Activated naive CD8-positive, alpha-beta T cell treated with anti-CD3 and anti-CD28 coated beads, Interleukin-2, amount 50 U/mL, for 24 hours (primary cell): ENCODE measurements at regions not wholly inside any gene's neighbourhood (a gene's known extent, or its start where the extent isn't known, plus 50 kb on each side); places are given as distances from the start of the nearest gene placed in this dataset.

Source experiments
- ATAC-seq: fragments of 150-1000 bp; cut with Tn5 transposase; one replicate; pipeline ENCODE4 v1.10.0; 2021
- DNase-seq: peaks from one replicate; pipeline ENCODE4 v3.0.0; 2021
- H3K27ac Mint-ChIP-seq: one replicate; pipeline ENCODE4 v1.8.0; 2021; ENCODE audit warnings: mild to moderate bottlenecking, mixed read lengths
- H3K27me3 Mint-ChIP-seq: one replicate; pipeline ENCODE4 v1.8.0; 2021; ENCODE audit warnings: mixed read lengths
- H3K36me3 Mint-ChIP-seq: one replicate; pipeline ENCODE4 v1.8.0; 2021; ENCODE audit warnings: low read depth, mixed read lengths
- H3K4me1 Mint-ChIP-seq: one replicate; pipeline ENCODE4 v1.8.0; 2021; ENCODE audit warnings: mixed read lengths
- H3K4me3 Mint-ChIP-seq: one replicate; pipeline ENCODE4 v1.8.0; 2021; ENCODE audit warnings: mild to moderate bottlenecking, moderate library complexity, mixed read lengths
- H3K9me3 Mint-ChIP-seq: one replicate; pipeline ENCODE4 v1.8.0; 2021; ENCODE audit warnings: mixed read lengths

DNA sequence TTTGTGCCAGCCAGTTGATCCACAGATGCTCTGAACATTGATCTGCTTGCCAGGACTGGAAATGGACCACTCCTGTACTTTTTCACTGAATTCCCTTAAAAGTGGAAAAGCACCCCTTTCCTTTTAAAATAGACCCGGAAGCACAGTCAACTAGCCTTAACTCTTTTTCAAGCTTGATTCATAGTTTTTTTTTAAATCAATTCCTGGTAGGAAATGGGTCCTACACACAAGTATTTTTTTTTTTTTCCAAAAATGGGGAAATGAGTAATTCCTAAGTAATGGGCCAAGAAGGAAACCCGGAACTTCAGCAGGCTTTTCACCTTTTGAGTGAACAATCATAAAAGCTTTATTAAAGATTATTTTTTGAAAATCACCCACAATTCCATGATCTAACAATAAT is 234.4 kb upstream of the ADAMTS9 start:
- H3K27me3 Mint-ChIP-seq, result no peaks in the 10 kb centered on the region
- no peak overlapping the region for H3K27ac Mint-ChIP-seq
- H3K4me1 Mint-ChIP-seq, result no peaks in the 10 kb centered on the region
- H3K4me3 Mint-ChIP-seq, result no peak overlapping the region
- H3K9me3 Mint-ChIP-seq, result no peaks in the 10 kb centered on the region
- DNase-seq, result no peak
- ATAC-seq, result no peak
- no peaks in the 10 kb centered on the region for H3K36me3 Mint-ChIP-seq

DNA sequence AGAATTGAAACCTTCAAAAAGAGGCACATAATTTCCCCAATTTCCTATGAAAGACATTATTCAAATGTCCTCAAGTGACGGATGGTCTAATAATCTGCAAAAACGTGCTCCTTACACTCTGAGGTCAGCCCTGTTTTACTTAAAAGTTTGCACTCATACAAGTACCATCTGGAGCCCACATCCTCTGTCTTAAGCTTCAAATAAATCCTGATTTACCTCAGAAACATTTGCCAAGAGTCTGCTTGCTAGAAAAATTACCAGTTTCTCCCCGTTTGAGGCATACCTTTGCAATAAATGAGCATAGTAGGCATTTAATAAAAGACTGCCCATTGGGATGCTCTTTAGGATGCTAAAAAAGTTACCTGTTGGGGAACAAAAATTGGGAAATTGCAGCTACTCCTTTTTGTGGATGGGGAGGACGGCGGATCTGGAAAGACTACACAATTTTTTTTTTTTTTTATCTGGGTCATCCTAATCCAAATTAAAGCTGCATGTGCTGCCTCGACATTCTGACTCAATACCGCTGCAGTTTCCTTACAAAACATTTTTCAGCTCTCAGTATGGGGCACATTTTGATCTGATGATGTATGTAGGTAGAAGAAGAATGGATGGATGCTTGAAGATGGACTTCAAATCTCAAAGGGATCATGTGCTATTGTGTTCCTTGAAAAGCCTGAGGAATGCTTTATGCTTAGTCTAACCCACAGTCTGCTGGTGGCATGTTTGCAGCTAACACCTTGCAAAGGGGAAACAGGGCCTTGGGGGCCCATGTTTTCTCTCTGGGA is 233.7 kb upstream of the ADAMTS9 start:
- Mint-ChIP-seq H3K36me3 (no peaks in the 10 kb centered on the region), H3K9me3 (no peaks in the 10 kb centered on the region), H3K27me3 (no peaks in the 10 kb centered on the region), H3K27ac (no peak overlapping the region), H3K4me3 (no peak overlapping the region), H3K4me1 (no peaks in the 10 kb centered on the region)
- ATAC-seq (no peak), DNase-seq (no peak)

DNA sequence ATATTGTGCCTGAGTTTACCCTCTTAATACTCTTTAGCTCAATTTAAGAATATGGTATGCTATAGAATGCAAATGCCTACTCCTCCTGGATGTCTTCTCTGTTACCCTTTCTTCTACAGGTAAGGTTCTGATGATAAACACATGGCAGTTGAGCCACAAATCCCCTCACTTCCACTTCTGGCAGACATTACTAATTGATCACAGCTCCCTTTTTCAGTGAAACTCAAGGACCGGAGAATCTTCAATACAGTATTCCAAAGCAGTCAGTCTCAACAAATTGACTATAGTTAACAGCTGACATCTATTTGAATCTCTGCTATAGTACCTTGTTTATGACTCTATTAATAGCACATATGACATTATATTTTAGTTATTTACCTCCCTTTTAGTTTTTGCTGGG is 232.1 kb upstream of the ADAMTS9 start:
- H3K4me3 Mint-ChIP-seq, result no peak overlapping the region
- H3K27ac Mint-ChIP-seq, result no peak overlapping the region
- ATAC-seq, result no peak
- no peaks in the 10 kb centered on the region for H3K27me3 Mint-ChIP-seq
- no peaks in the 10 kb centered on the region for H3K4me1 Mint-ChIP-seq
- DNase-seq, result no peak
- H3K9me3 Mint-ChIP-seq, result no peaks in the 10 kb centered on the region
- H3K36me3 Mint-ChIP-seq, result no peaks in the 10 kb centered on the region

DNA sequence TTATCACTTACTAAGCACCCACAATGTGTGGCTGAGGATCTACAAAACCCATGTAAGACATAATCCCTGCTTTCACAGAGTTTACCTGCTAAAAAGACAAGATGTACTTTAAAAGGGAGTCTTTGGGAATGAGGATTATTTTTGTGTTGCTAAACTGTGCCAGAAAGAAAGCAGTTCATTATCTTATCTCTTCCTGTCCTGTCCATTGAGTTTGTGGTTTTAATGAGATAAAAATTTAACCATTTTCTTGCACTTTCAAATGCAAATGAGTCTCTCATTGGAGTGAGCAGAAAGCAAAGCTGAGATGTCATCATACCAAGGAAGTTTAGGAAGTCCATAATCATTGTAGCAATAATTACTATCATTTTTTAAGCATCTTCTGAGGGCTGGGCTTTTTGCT is 231.2 kb upstream of the ADAMTS9 start:
- no peak for ATAC-seq
- Mint-ChIP-seq H3K4me3 (no peak overlapping the region), H3K36me3 (no peaks in the 10 kb centered on the region), H3K9me3 (no peaks in the 10 kb centered on the region), H3K27ac (no peak overlapping the region), H3K4me1 (no peaks in the 10 kb centered on the region), H3K27me3 (no peaks in the 10 kb centered on the region)
- DNase-seq, result no peak

DNA sequence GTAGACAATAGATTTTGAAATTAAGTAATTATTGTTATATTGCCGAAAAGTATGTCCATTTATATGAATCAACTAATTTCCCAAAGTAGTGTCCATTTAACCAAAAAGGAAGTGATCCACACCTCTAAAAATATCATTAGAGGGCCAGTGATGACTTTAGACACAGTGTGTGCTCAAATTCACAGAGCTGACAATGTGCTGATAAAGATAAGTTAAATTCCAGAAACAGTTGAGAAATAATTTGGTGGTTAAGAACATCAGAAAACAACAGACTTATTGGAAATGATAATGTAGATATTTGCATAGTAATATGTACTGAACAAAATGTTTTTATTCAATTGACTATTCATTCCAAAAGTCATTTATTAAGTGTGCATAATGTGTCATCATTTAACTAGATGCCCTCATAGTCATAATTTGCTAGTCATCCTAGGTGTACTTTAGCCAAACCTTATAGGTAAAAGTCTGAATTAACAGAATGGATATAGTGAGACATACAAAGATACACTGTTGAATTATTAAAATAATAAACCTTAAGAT is 230.2 kb upstream of the ADAMTS9 start:
- ATAC-seq (no peak), DNase-seq (no peak)
- no peak overlapping the region for H3K27ac Mint-ChIP-seq
- H3K9me3 Mint-ChIP-seq, result no peaks in the 10 kb centered on the region
- no peaks in the 10 kb centered on the region for H3K36me3 Mint-ChIP-seq
- no peaks in the 10 kb centered on the region for H3K4me1 Mint-ChIP-seq
- no peaks in the 10 kb centered on the region for H3K27me3 Mint-ChIP-seq
- H3K4me3 Mint-ChIP-seq, result no peak overlapping the region

DNA sequence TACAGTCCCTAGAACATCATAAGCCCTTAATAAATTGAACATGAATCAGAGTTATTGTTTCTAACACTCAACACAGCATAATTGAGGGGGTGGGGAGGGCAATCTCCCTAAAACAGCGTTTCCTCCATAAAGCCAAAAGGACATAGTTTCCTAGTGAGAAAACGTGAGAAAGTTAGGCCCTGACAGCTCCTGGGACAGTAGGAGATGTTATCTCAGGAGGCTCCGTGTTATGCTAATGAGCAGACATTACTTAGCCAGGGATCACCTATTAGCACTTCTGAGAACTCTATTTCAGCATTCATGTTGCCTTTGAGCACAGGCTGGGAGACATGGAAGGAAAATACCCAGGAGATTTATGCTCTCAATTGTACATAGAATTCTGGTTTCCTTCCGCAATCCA is 229.1 kb upstream of the ADAMTS9 start:
- H3K27me3 Mint-ChIP-seq, result no peaks in the 10 kb centered on the region
- no peak overlapping the region for H3K27ac Mint-ChIP-seq
- no peak for DNase-seq
- no peak overlapping the region for H3K4me3 Mint-ChIP-seq
- peaks cover 6% of the 10 kb centered on the region for H3K9me3 Mint-ChIP-seq
- ATAC-seq, result no peak
- H3K36me3 Mint-ChIP-seq, result no peaks in the 10 kb centered on the region
- no peaks in the 10 kb centered on the region for H3K4me1 Mint-ChIP-seq

DNA sequence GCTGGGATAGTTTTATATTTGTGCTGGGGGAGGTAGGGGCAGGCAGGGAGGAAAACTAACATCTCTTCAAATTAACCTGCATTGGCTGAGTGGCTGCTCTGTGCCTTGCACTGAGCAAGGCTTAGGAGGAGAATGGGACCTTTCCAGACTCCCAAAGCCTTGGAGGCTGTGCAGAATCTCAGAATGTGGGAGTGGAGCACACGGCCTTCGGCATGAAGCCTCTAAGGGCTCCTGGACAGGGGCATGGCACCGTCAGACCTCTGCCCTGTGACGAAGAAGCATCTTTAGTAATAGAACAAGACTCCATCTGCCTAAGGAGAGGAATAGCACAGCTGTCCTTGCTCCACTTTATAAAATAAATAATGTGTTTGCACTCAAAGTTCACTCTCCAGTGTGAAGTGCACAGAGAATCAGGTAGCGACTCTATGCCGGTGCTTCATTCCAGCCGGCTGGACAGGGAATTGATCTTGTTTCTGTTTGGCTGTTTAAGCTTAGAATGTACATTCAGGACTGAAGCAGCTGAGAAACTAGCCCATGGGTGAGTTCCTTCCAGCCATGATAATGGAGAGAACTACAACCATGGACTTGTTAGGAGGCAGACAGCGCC is 228.5 kb upstream of the ADAMTS9 start:
- ATAC-seq (no peak), DNase-seq (no peak)
- Mint-ChIP-seq H3K36me3 (no peaks in the 10 kb centered on the region), H3K27me3 (no peaks in the 10 kb centered on the region), H3K4me1 (no peaks in the 10 kb centered on the region), H3K4me3 (no peak overlapping the region), H3K9me3 (peaks cover 6% of the 10 kb centered on the region), H3K27ac (no peak overlapping the region)

DNA sequence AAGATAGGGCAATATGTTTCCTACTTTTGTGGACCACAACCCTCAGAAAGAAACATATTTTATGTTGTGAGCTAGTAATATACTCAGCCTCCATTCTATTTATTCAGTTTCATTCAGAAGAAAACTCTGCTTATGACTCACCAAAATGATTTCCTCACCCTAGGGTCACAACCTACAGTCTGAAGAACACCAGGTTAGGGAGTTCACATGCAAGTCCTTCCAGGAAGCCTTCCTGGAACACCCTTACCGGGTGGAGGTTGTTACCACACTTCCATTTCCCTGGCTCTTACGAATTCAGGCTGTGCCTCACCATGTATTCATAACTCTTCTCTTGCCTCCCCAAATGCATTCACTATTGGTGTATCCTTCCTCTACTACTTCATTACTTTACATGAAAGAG is 228.0 kb upstream of the ADAMTS9 start:
- no peaks in the 10 kb centered on the region for H3K4me1 Mint-ChIP-seq
- ATAC-seq (no peak), DNase-seq (no peak)
- H3K9me3 Mint-ChIP-seq, result peaks cover 9% of the 10 kb centered on the region
- no peak overlapping the region for H3K4me3 Mint-ChIP-seq
- H3K27ac Mint-ChIP-seq, result no peak overlapping the region
- no peaks in the 10 kb centered on the region for H3K27me3 Mint-ChIP-seq
- no peaks in the 10 kb centered on the region for H3K36me3 Mint-ChIP-seq

DNA sequence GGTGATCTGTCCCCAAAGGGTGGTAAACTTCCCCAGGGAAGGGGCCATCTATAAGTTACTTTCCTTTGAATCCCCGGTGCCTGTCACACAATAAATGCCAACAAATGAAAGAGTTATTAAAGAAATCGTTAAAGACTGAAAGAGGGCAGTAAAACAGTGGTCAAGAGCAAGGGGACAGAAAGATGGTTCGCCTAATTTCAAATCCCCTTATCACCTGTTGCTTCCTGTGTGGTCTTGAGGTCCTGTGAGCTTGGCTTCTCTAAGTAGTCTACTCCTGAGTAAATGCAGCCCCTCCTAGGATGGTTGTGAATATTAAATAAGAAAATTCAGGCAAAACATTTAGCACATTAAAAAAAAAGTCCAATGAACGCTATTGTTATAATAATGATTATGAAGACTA is 225.7 kb upstream of the ADAMTS9 start:
- Mint-ChIP-seq H3K9me3 (peaks cover 13% of the 10 kb centered on the region), H3K27ac (no peak overlapping the region), H3K36me3 (no peaks in the 10 kb centered on the region), H3K4me3 (no peak overlapping the region), H3K27me3 (no peaks in the 10 kb centered on the region), H3K4me1 (no peaks in the 10 kb centered on the region)
- ATAC-seq (no peak), DNase-seq (no peak)

DNA sequence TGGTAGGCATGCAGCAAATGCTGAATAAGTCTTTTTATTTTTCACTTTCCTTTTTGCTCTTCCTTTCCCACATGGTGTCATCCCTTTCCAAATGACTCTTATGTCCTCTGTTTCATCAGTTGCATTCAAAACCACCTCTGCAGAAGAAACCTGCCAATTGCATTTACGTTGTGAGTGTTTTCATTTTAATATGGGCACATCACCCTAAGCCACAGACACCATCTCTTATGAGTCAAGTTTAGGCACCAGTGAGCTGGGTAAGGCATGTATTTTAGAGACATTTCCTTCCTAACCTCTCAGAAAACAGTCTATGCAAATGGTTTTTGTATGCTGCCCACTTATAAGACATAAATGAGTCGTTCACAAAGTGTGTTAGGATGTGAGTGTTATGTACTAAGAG is 223.3 kb upstream of the ADAMTS9 start:
- no peak overlapping the region for H3K4me3 Mint-ChIP-seq
- H3K27me3 Mint-ChIP-seq, result no peaks in the 10 kb centered on the region
- DNase-seq (no peak), ATAC-seq (no peak)
- H3K4me1 Mint-ChIP-seq, result no peaks in the 10 kb centered on the region
- H3K36me3 Mint-ChIP-seq, result no peaks in the 10 kb centered on the region
- peaks cover 13% of the 10 kb centered on the region for H3K9me3 Mint-ChIP-seq
- H3K27ac Mint-ChIP-seq, result no peak overlapping the region

DNA sequence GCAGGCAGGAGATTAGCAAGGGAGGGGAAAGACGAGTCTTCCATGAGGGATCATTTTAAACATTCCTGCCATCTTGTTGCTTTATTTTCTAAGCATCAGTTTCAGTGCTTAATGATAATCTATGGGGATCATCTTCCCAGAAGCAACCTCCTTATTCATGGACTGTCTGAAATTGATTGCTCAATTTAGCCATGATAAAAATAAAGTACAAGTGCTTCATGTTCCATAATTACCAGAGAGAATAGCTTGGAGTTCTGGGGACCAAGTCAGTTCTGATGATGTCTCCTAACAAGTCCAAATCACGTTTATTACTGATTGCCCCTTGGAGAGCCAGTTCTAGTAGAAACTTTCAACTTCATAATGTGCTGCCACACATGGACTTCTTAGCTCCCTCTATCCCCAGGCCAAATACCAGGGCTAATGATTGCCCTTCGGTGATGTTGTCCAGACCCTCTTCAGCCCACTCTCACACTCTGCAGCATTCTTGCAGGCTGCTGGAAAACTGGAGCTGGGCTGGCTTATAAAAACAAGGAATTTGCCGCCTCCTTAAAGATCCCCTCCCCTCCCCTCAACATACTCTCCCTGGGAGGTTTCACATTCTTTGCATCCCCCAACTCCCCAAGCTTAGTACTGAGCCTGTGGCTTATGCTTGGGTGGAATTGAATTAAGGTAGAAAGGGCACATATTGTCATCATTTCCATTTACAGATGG is 222.1 kb upstream of the ADAMTS9 start:
- no peaks in the 10 kb centered on the region for H3K36me3 Mint-ChIP-seq
- ATAC-seq (no peak), DNase-seq (no peak)
- H3K4me3 Mint-ChIP-seq, result no peak overlapping the region
- H3K4me1 Mint-ChIP-seq, result no peaks in the 10 kb centered on the region
- no peaks in the 10 kb centered on the region for H3K27me3 Mint-ChIP-seq
- H3K27ac Mint-ChIP-seq, result no peak overlapping the region
- H3K9me3 Mint-ChIP-seq, result peaks cover 13% of the 10 kb centered on the region

DNA sequence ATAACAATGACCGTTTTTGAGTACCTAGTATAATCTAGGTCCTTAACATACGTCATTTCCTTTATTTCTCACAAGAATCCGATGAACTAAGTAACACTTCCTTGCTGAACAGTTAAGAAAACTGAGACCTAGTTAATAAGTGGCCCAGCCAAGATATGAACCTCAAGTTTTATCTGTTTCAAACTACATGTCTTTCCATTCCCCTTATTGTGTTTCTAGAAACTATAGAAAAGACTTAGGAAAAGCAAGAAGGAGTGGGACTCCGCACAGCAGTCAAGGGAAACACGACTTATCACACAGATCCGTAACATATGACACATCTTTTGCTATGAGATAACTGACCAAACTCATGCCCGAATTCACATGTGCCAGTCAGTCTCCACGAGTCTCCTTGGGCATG is 221.2 kb upstream of the ADAMTS9 start:
- no peak for DNase-seq
- H3K36me3 Mint-ChIP-seq, result no peaks in the 10 kb centered on the region
- H3K27me3 Mint-ChIP-seq, result no peaks in the 10 kb centered on the region
- H3K4me3 Mint-ChIP-seq, result no peak overlapping the region
- H3K9me3 Mint-ChIP-seq, result peaks cover 13% of the 10 kb centered on the region
- no peaks in the 10 kb centered on the region for H3K4me1 Mint-ChIP-seq
- no peak overlapping the region for H3K27ac Mint-ChIP-seq
- ATAC-seq, result no peak

DNA sequence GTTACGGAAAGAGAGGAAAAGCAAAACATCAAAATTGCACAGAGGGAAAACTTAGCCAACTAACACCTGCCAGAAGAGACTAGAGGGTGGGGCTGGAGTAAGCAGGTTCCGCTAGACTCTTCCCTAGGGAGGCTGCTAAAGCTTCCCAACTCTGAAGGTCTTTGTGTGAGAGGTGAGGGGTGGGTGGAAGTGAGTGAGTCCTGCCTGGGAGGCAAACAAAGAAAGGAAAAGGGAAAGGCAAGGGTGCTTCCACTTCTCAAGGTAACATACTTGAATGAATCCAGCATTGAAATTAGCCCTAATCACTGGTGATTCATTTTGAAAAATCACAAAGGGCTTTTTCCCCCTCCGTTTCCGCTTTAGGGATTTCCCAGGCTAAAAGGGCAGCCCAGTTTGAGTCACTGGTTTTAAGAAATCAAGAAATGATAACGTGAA is 220.5 kb upstream of the ADAMTS9 start:
- Mint-ChIP-seq H3K36me3 (no peaks in the 10 kb centered on the region), H3K27ac (no peak overlapping the region), H3K4me1 (no peaks in the 10 kb centered on the region)

DNA sequence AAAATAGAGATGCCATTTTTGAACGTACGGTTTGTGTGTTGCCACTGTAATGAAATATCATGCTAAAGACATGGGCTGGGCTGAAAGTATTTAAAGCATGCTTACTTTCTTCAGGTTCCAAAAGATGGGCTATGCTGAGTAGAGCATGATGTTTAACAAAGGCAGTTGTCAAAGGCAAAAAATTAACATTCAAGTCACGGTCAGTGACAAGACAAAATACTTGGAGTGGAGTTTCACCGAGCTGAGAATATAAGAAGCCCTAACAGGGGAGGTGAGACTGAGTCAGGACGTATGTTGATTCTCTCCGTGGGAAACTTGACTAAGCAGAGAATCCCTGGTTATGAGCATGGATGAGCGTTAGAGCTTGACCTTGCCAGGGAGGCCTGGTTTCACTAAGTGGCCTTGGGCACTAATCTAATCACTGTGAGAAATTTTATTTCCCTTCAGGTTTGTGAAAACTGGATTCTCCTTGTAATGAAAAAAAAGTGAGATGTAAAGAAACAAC is 218.2 kb upstream of the ADAMTS9 start:
- Mint-ChIP-seq H3K36me3 (no peaks in the 10 kb centered on the region), H3K4me3 (no peak overlapping the region), H3K4me1 (no peaks in the 10 kb centered on the region), H3K9me3 (peaks cover 4% of the 10 kb centered on the region), H3K27ac (no peak overlapping the region), H3K27me3 (no peaks in the 10 kb centered on the region)
- DNase-seq (no peak), ATAC-seq (no peak)

More for the DNA sequence above, 220.5 kb upstream of the ADAMTS9 start:
- DNase-seq (no peak), ATAC-seq (no peak)
- Mint-ChIP-seq H3K27me3 (no peaks in the 10 kb centered on the region), H3K4me3 (no peak overlapping the region), H3K9me3 (peaks cover 13% of the 10 kb centered on the region)

DNA sequence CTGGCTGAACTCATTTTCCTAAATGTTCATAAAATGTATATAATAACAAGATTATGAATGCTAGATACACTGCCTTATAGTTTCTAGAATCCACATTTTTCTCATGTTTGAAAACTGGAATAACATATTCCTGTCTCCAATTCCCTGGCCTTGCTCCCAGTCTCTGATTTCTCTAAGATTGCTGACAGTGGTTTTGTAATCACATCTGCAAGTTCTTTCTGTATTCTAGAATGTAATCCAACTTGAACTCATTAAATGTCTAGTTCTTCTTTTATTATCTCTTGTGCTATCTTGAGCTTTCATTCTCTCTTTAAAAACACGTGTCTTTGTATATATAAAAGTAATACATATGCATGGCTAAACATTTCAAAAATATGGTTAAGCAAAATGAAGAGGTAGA is 215.2 kb upstream of the ADAMTS9 start:
- Mint-ChIP-seq H3K9me3 (no peaks in the 10 kb centered on the region), H3K27ac (no peak overlapping the region), H3K36me3 (no peaks in the 10 kb centered on the region), H3K4me3 (no peak overlapping the region), H3K4me1 (no peaks in the 10 kb centered on the region), H3K27me3 (no peaks in the 10 kb centered on the region)
- DNase-seq (no peak), ATAC-seq (no peak)
